ENCODE measurements at regions not wholly inside any gene's neighbourhood (a gene's known extent, or its start where the extent isn't known, plus 50 kb on each side); places are given as distances from the start of the nearest gene placed in this dataset.

DNA sequence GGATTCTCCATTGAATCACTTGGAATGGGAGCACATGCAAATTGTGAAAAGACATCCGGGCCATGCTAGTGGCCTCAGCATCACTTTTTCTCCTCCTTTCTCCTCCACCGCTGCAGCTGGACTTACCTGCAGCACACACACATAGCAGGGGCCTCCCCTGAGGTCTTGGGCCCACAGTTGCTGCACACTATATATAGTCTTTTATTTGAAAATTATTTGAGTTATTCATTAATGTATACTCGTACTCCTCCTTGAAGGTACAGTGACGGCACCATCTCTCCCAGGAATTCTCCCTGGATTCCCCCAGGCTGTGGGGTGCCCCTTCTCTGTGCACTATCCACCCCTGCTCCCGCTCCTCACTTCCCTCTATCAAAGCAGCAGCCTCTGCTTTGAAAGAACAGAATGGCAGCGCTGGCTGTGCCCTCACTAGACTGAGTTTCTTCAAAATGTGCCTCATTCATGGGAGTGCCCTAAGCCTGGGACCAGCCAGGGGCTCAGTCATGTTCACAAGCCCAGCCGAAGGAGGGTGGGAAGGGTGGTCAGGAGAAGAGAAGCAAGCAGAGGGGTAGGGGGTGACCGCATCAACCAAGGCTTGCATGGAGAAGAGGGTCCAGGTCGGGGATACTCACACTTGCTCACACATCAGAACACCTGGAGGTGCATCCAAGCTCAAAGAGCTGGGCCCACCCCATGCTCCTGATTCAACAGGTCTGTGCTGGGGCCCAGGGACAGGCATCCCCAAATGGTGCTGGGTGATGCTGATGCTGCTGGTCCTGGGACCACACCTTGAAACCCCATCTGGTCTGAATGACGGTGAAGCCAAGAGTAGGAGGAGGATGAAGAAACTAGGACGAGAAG, 156.2 kb upstream of the ZMIZ1 start:
- no peak overlapping the region for H3K4me3 ChIP-seq (ENCODE audit: low read length)
- H3K4me1 ChIP-seq (ENCODE audit: control insufficient read depth, insufficient read depth, low read length): peaks cover 13% of the 10 kb centered on the region; the same call in 1 of the 2 replicates
- H3K9me3 ChIP-seq (ENCODE audit: control insufficient read depth, insufficient read depth, low read length): no peaks in the 10 kb centered on the region
- H3K27ac ChIP-seq (ENCODE audit: low read length): no peak overlapping the region
- no peak for DNase-seq (ENCODE audit: low read depth, low spot score)
- H3K27me3 ChIP-seq (ENCODE audit: control insufficient read depth, insufficient read depth, low read length): no peaks in the 10 kb centered on the region; the same call in 1 of the 2 replicates
- H3K36me3 ChIP-seq (ENCODE audit: control insufficient read depth, insufficient read depth, low read length): no peaks in the 10 kb centered on the region
- WGBS (ENCODE audit: insufficient coverage, insufficient read length): no CpG with 5 or more reads among the region's 11 CpGs

DNA sequence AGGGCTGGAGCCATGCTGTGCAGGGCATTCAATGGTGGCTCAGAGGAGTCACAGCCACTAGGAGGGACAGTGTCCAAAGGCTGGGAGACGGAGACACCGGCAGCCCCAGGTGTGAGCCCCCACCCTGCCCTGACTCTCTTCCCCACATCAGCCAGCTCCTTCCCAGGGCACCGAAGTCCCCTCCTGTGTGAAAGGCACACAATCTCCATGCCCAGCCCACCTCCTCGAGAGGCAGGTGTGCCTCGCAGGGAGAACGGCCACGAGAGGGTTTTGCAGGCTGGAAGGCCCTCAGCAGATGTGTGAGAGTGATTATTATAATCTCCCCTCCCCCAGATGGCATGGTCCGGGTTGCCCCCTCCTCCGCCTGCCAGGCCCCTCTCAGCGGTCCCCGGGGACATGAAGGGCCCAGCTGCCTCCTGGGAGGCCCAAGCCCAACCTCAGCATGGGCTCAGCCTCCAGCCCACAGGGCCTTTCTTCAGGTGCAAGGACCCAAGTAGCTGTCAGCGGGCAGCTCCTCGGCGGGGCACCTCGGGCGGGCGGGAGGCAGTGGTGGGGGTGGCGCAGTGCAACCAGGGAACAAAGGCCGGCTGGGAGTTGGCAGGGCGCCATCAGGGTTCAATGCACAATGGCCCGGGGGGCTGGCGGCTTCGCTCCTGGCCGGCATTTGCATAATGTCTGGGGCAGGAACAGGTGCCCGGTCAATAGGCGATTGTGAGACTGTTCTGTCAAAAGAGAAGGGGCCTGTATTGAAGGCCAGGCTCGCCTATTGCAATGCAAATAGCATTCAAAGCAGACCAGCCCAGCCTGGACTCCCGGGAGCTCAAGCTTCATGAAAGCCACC, 155.3 kb upstream of the ZMIZ1 start:
- Histone ChIP-seq H3K4me3 (ENCODE audit: low read length) (no peak overlapping the region), H3K27ac (ENCODE audit: low read length) (no peak overlapping the region), H3K36me3 (ENCODE audit: control insufficient read depth, insufficient read depth, low read length) (no peaks in the 10 kb centered on the region), H3K4me1 (ENCODE audit: control insufficient read depth, insufficient read depth, low read length) (peaks cover 13% of the 10 kb centered on the region; the same call in 1 of the 2 replicates), H3K9me3 (ENCODE audit: control insufficient read depth, insufficient read depth, low read length) (no peaks in the 10 kb centered on the region), H3K27me3 (ENCODE audit: control insufficient read depth, insufficient read depth, low read length) (no peaks in the 10 kb centered on the region; the same call in 1 of the 2 replicates)
- DNase-seq (ENCODE audit: low read depth, low spot score): peak; percentile 13
- no CpG with 5 or more reads among the region's 28 CpGs for WGBS (ENCODE audit: insufficient coverage, insufficient read length)

DNA sequence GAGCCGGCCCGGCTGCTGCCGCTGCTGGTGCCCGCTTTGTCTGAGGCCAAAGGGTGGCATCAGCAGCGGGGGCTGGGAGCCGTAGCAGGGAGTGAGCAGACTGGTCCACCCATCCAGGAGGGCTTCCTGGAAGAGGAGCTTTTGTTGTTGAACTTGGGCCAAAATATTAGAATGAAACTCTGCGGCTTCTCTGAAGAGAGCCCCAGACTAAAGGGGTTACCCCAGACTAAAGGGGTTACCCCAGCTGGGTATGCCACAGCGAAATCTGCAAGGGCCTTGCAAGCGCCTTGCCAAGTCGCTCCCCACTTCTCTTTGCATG, 154.7 kb upstream of the ZMIZ1 start:
- H3K27ac ChIP-seq (ENCODE audit: low read length): no peak overlapping the region
- H3K27me3 ChIP-seq (ENCODE audit: control insufficient read depth, insufficient read depth, low read length): no peaks in the 10 kb centered on the region; the same call in 1 of the 2 replicates
- no peaks in the 10 kb centered on the region for H3K9me3 ChIP-seq (ENCODE audit: control insufficient read depth, insufficient read depth, low read length)
- WGBS (ENCODE audit: insufficient coverage, insufficient read length): no CpG with 5 or more reads among the region's 10 CpGs
- no peak overlapping the region for H3K4me3 ChIP-seq (ENCODE audit: low read length)
- peaks cover 13% of the 10 kb centered on the region; the same call in 1 of the 2 replicates for H3K4me1 ChIP-seq (ENCODE audit: control insufficient read depth, insufficient read depth, low read length)
- H3K36me3 ChIP-seq (ENCODE audit: control insufficient read depth, insufficient read depth, low read length): no peaks in the 10 kb centered on the region
- no peak for DNase-seq (ENCODE audit: low read depth, low spot score)

DNA sequence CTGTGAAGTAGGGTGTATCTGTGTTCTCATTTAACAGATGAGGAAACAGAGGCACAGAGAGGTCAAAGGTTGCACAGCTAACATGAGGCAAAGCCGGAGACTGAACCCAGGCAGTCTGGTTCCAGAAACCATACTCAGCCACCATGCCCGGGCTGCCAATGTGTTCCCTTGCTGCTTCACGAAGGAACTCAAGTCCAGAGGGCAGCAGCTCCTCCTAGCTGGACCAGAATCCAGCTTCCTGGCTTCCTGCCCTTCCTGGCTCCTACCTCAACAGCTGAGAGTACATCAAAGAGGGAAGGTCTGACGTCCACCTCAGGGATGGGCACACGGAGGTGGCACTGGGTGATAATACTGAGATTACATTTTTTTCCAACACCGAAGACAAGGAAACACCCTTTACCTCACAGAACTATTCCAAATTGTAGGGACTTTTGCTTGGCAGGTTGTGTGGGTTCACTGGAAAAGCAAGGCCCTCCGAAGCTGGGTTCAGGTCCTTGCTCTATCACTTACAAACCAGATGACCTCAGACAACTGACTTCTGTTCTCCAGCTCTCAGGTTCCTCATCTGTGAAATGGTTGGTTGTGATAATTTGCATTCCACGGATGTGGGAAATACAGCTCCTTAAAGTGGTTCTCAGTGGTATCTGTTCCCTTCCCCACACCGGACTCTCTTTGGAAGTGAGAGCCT, 154.1 kb upstream of the ZMIZ1 start:
- Histone ChIP-seq H3K36me3 (ENCODE audit: control insufficient read depth, insufficient read depth, low read length) (no peaks in the 10 kb centered on the region), H3K4me1 (ENCODE audit: control insufficient read depth, insufficient read depth, low read length) (peaks cover 13% of the 10 kb centered on the region; the same call in 1 of the 2 replicates), H3K27ac (ENCODE audit: low read length) (no peak overlapping the region), H3K27me3 (ENCODE audit: control insufficient read depth, insufficient read depth, low read length) (no peaks in the 10 kb centered on the region; the same call in 1 of the 2 replicates), H3K4me3 (ENCODE audit: low read length) (no peak overlapping the region), H3K9me3 (ENCODE audit: control insufficient read depth, insufficient read depth, low read length) (no peaks in the 10 kb centered on the region)
- DNase-seq (ENCODE audit: low read depth, low spot score): no peak
- WGBS (ENCODE audit: insufficient coverage, insufficient read length): no CpG with 5 or more reads among the region's 9 CpGs

DNA sequence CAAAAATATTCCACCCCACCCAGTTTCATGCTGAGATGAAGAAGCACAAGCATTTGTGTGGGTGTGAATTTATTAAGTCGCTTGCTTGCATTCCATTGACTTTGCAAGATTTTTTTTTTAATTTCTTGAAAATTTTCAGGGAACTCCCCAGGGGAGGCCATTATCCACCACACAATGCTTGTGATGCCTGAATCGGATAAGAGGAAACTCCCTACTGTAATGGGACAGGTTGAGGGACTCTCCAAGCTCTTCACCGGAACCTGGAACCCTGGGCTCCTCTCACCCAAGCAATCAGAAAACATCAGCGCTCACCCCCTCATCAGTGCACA, 153.6 kb upstream of the ZMIZ1 start:
- no peaks in the 10 kb centered on the region; the same call in 1 of the 2 replicates for H3K27me3 ChIP-seq (ENCODE audit: control insufficient read depth, insufficient read depth, low read length)
- H3K4me1 ChIP-seq (ENCODE audit: control insufficient read depth, insufficient read depth, low read length): peaks cover 13% of the 10 kb centered on the region; the same call in 1 of the 2 replicates
- no peaks in the 10 kb centered on the region for H3K9me3 ChIP-seq (ENCODE audit: control insufficient read depth, insufficient read depth, low read length)
- no peak overlapping the region for H3K4me3 ChIP-seq (ENCODE audit: low read length)
- H3K36me3 ChIP-seq (ENCODE audit: control insufficient read depth, insufficient read depth, low read length): no peaks in the 10 kb centered on the region
- WGBS (ENCODE audit: insufficient coverage, insufficient read length): no CpG with 5 or more reads among the region's 4 CpGs
- H3K27ac ChIP-seq (ENCODE audit: low read length): no peak overlapping the region
- no peak for DNase-seq (ENCODE audit: low read depth, low spot score)

DNA sequence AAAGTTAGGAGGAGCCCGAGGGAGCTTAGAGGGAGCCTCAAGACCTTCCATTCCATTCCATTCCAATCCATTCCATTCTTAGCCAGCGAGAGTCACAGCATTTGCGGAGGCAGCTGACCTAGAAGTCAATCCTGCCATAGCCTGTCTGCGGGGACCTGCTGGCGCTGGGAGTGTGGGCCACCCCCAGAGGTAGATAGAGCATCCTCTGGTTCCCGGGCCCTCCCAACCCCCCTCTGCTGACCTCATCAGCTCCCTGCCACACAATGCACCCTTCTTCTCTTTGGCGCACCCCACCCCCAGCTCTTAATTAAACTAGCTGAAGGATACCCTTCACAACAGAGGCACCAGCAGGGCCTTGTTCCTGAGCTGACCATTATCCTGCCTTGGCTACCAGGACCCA, 152.5 kb upstream of the ZMIZ1 start:
- no CpG with 5 or more reads among the region's 7 CpGs for WGBS (ENCODE audit: insufficient coverage, insufficient read length)
- Histone ChIP-seq H3K9me3 (ENCODE audit: control insufficient read depth, insufficient read depth, low read length) (no peaks in the 10 kb centered on the region), H3K36me3 (ENCODE audit: control insufficient read depth, insufficient read depth, low read length) (no peaks in the 10 kb centered on the region), H3K27me3 (ENCODE audit: control insufficient read depth, insufficient read depth, low read length) (no peaks in the 10 kb centered on the region; the same call in 1 of the 2 replicates), H3K27ac (ENCODE audit: low read length) (no peak overlapping the region), H3K4me3 (ENCODE audit: low read length) (no peak overlapping the region), H3K4me1 (ENCODE audit: control insufficient read depth, insufficient read depth, low read length) (peaks cover 13% of the 10 kb centered on the region; the same call in 1 of the 2 replicates)
- DNase-seq (ENCODE audit: low read depth, low spot score): no peak

DNA sequence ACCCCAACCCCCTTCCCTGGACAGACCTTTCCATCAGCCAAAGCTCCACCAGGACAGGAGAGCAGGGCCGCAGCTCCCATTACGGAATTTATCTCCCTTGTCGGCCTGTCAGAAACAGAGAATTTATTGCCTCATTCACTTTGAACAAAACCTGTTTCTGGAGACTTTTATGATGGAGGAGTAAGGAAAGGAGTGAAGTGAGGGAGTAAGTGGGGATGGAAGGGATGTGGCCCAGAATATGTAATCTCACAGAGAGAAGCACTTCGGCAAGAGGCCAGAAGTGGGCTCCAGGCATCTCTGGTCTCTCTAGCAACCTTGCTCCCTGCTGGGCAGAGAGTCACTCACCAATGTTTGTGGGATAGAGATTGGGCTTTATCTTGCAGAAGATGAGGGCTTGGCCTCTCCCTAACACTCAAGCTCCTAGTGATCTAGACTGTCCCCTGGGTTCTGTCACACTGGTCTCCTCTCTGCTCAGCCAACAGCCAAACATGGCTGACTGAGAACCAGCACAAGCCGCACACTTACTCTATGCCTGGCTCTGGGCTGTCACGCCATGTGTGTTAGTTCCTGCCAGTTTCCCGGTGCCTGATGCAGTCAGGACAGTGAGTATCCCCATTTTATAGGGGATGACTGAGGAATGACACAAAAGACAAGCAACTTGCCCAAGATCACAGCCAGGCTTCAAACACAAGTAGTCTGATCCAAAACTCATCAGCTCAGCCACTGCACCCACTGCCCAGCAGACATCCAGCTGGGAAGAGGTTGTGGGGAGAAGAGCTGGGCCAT, 149.4 kb upstream of the ZMIZ1 start:
- DNase-seq (ENCODE audit: low read depth, low spot score): no peak
- Histone ChIP-seq H3K36me3 (ENCODE audit: control insufficient read depth, insufficient read depth, low read length) (no peaks in the 10 kb centered on the region), H3K27me3 (ENCODE audit: control insufficient read depth, insufficient read depth, low read length) (no peaks in the 10 kb centered on the region), H3K4me1 (ENCODE audit: control insufficient read depth, insufficient read depth, low read length) (peaks cover 4% of the 10 kb centered on the region; the same call in 1 of the 2 replicates), H3K27ac (ENCODE audit: low read length) (no peak overlapping the region), H3K9me3 (ENCODE audit: control insufficient read depth, insufficient read depth, low read length) (no peaks in the 10 kb centered on the region), H3K4me3 (ENCODE audit: low read length) (no peak overlapping the region)
- no CpG with 5 or more reads among the region's 7 CpGs for WGBS (ENCODE audit: insufficient coverage, insufficient read length)

DNA sequence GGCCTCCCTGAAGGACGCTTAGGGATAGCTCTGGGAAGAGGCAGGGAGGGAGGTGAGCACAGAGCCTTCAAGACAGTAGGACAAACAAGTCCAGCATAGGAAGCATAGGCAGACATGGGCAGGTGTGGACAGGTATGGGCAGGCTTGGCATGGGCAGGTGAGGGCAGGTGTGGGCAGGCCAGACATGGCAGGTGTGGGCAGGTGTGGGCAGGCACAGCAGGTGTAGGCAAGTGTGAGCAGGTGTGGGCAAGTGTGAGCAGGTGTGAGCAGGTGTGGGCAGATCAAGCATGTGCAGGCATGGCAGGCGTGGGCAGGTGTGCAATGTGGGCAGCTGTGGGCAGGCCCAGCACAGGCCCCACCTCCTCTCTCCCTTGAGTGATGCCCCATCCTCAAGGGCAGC, 148.8 kb upstream of the ZMIZ1 start:
- no peak overlapping the region for H3K27ac ChIP-seq (ENCODE audit: low read length)
- H3K4me3 ChIP-seq (ENCODE audit: low read length): no peak overlapping the region
- no peaks in the 10 kb centered on the region for H3K36me3 ChIP-seq (ENCODE audit: control insufficient read depth, insufficient read depth, low read length)
- peaks cover 3% of the 10 kb centered on the region; the same call in 1 of the 2 replicates for H3K4me1 ChIP-seq (ENCODE audit: control insufficient read depth, insufficient read depth, low read length)
- DNase-seq (ENCODE audit: low read depth, low spot score): no peak
- no peaks in the 10 kb centered on the region for H3K27me3 ChIP-seq (ENCODE audit: control insufficient read depth, insufficient read depth, low read length)
- no CpG with 5 or more reads among the region's 2 CpGs for WGBS (ENCODE audit: insufficient coverage, insufficient read length)
- no peaks in the 10 kb centered on the region for H3K9me3 ChIP-seq (ENCODE audit: control insufficient read depth, insufficient read depth, low read length)

DNA sequence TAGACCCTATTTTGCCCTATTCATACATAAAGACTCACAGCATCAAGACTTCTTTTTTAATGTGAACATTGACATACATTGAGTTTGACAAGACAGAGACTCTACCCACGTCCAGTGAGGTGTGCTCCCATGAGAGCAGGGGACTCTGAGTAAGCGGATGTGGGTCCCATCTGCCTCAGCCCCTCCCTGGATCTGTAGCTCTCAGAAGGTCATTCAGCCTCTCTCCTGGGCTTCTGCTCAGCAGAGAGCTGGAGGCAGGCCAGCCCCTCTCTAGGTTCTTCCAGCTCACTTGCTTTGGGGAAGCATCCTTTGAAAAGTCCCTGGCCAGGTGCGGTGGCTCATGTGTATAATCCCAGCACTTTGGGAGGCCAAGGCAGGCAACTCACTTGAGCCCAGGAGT, 146.9 kb upstream of the ZMIZ1 start:
- H3K4me1 ChIP-seq (ENCODE audit: control insufficient read depth, insufficient read depth, low read length): peaks cover 3% of the 10 kb centered on the region; the same call in 1 of the 2 replicates

More for the DNA sequence above, 146.9 kb upstream of the ZMIZ1 start:
- DNase-seq (ENCODE audit: low read depth, low spot score): no peak
- no peaks in the 10 kb centered on the region for H3K27me3 ChIP-seq (ENCODE audit: control insufficient read depth, insufficient read depth, low read length)
- H3K36me3 ChIP-seq (ENCODE audit: control insufficient read depth, insufficient read depth, low read length): no peaks in the 10 kb centered on the region
- no peak overlapping the region for H3K27ac ChIP-seq (ENCODE audit: low read length)
- WGBS (ENCODE audit: insufficient coverage, insufficient read length): no CpG with 5 or more reads among the region's 3 CpGs
- no peak overlapping the region for H3K4me3 ChIP-seq (ENCODE audit: low read length)
- no peaks in the 10 kb centered on the region for H3K9me3 ChIP-seq (ENCODE audit: control insufficient read depth, insufficient read depth, low read length)
